ENCODE measurements at regions not wholly inside any gene's neighbourhood (a gene's known extent, or its start where the extent isn't known, plus 50 kb on each side); places are given as distances from the start of the nearest gene placed in this dataset.

DNA sequence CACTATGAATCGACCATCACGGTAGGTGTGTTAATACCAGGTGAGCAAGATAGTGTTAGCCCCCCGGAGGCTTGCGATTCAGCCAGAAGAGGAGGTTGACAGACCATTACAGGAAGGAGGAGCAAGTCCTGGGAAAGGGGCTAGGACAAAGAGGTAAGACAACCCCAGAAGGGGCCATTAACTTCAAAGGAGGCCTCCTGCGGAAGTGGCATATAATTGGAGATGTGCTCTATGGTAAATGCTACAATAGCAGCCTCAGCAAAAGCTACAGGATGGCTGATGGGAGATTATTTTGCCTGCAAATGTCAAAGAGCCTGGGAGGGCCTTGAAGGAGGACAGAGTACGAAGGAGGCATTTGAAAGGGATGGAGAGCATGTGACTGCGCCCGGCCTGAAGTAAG, 108.6 kb upstream of the CITED2 start:
- DNase-seq = no peak

GRCh38 chr6:139482287-139482686, 107.8 kb upstream of the CITED2 start:
- DNase-seq = peak; percentile 7

DNA sequence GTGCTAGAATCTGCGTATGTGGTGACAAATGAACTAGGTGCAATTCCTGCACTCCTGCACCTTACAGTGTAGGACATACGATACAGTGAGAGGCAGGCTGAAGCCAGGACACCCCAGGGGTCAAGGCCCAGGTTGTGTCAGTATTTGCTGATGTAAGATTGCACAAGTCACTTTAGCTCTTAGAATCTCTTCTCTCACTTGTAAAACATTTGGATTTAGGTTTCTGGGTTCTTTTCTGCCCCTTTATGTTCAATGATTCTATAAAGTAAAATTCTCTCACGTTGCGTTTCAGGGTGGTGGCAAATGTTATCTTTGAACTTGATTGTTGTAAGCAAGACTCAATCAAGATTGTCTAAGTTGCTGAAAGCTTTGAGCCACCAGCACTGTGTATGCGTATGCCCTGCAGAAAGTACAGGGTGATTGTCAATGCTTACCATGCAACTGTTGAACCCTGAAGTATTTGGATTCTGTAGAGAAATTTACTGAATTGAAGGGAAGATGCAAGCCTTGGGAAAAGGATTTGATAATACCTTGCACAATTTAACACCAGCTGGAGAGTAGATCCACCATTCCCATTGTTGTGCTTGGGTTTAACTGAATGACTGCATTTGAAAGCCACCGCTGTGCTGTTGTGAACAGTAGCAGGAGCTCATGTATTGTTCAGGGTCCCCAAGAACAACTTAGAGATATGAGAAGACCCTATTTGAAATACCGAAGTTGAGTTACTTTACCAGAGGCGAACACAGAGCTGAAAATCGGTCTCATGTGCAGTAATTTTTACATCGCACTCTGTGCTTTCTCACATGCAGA, 106.1 kb upstream of the CITED2 start:
- no peak for DNase-seq

DNA sequence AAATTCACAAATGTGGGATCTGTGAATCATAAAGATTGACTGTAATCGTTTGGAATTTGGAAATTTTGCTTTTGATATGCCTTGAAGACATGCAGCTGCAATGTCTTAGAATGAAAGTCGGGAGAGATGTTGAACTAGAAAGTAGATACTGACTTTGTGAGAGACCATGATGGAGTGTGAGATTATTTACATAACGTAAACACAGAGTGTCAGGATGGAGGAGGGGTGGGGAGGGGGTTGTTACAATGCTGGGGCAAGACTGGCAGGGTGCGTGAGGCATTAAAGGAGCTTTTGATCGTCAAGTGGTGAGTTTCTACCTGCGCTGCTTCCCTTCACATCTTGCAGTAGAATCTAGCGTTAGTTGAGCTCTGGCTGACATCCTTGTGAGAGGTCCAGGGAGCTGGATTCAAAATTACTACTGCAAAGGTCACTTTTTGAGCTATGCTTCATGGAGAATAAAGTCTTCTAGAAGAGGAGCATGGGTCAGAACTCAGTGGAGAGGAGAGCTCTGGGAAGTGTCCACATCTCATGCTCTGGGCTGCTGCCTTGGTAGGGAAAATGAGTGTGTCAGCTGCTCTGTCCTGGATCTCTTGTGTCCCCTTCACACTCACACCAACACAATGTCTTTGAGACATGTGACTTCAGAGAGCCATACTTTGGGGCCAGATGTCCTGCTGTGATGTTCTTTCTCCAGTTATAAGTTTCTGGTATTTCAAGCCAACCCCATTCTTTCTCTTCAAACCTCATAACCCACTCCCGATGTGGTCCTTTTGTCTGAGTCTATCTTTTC, 105.2 kb upstream of the CITED2 start:
- DNase-seq = no peak

DNA sequence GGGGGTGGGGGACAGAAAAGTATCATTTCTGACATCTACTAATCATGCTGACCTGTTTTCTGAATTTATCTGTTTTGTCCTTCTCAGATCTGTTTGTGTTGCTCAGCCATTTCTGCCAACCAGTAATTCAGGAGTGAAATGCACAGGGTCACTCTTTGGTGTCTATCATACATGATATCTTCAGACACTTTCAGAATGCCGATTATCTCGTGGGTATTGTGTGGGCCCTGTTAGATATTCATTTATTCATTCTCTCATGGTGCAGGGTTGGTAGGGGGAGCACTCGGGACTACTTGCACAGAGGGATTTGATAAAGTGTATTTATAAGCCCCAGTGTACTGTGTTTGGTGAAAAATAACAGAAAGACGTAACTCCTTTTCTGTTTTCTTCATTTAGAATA, 101.2 kb upstream of the CITED2 start:
- DNase-seq = no peak

DNA sequence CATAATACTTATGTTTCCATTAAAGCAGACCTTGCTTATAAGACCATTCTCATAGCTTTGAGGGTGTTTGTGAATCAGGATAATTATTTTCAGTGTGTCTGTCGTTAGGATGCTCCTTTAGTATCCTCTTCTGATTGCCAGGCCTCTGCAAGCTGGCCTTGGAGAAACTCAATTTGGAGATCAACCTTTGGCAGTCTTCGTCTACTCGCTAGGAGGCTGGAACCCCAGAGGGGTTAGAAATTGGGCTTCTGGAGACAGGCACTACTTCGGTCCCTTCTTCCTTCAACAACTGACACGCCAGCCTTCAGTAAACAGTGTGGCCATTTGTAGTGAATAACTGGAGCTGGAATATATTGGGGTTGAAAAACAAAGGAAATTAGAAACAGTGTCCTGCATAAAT, 100.8 kb upstream of the CITED2 start:
- DNase-seq = no peak

DNA sequence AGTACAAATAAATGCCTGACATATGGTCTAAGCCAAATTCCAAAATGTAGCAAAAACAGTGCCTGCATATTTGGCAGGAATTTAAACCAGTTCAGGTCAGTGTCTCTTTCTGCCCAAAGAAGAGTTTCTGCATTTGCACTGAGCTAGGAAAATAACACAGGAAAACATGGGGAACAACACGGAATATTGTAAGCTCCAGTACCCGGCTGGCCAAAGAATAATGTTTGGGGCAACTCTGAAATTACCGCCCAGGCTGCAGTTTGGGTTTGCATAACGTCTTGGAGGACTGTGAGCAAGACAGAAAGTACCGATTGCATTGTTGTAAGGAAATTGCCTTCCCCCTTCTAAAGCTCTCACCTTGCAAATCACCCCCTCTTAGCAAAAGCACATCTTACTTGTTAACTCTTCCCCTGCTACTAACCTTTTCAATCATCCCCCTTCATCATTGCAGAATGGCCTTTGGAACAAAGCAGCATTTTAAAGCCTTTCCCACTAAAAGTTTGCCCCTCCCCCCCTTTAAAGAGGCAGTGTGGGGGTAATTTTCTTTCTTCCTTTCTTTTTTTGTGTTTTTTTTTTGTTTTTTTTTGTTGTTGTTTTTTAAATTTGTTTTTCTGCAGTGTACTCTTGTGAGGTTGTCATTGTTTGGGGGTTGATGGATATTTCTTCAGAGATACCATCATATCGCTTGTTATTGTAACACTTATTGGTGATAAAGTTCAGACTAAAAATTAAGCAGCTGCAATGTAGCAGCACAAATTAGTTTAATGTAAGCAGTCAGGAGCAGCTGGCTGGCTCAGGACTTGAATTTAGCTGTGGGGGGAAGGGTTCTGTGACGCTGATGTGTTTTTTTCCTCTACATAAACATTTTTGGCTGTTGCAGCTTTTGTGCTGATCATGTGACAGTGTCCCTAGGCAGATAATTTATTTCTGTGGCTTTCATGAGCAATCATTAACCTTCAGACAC, 100.0 kb upstream of the CITED2 start:
- DNase-seq = peak; percentile 81

DNA sequence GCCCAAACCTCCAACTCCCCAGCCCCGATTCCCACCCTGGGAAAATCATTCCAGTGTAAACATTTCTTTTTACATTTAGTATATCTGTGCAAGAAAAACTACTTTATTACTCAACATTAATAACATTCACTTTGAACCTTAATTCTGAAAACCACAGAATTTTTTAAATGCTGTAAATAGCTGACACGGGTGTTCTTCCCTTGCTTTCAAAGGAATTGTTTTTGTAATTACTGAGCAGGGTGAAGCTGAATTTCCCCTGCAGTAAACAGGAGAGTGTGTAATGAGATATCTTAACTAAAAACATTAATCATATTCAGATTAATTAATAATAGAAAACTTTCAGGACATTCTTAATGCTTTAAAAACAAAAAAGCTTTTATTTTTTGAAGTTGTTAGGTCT, 99.3 kb upstream of the CITED2 start:
- no peak for DNase-seq

- DNase-seq = no peak
Measured at GRCh38 chr6:139473231-139473701, 98.8 kb upstream of the CITED2 start.

- no peak for DNase-seq
Measured at GRCh38 chr6:139472351-139473015, 98.0 kb upstream of the CITED2 start.

- DNase-seq = no peak
Measured at GRCh38 chr6:139470997-139471396, 96.5 kb upstream of the CITED2 start.

GRCh38 chr6:139468178-139468819, 93.9 kb upstream of the CITED2 start:
- no peak for DNase-seq

GRCh38 chr6:139457476-139457875, 83.0 kb upstream of the CITED2 start:
- DNase-seq = no peak

DNA sequence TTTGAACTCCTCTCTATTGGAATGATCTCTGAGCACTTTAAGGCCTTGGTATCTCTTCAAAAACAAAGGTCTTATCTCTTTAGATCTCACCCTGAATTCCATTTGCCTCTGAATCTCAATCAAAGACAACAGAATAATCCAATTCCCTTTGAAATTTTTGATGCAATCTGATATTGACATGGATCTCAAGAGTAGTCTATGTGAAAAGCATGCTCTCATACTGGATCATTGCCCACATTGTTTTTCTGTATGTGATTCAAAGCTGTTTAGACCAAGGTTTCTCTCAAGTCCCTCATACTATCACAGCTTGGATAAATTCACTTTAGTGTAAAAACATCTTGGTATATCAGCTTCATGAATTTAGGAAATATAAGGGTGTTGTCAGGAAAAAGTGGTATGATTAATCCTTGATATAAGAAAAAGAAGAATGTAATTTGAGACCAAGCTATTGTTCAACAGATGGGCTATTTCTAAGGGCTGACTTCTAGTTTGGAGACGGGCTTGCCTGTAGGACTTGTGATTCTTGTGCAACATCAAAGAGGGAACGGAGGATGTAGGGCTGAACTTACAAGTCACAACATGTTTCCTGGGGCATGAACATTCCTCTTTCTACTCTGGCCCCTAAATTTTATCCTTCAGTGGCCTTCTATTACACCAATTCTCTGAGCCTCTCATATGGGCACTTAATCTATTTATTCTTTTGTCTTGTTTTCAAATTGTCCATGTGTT, 77.9 kb upstream of the CITED2 start:
- no peak for DNase-seq

DNA sequence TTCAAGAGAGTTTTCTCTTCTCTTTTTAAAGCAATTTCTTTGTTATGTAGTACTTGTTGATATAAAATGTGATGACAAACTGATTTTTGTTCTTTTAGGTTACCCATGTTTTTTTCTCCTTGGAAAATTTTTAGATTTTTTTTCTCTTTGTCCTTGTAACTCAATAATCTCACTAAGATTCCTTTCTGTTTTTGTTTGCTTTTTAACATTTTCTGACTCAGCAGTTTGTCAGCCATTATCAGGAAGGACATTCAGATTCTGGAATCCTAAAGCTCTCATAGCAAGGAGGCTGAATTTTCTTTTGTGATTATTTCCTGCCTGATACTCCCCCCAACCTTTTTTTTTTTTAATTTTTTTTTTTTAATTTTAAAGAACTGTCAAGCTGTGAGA, 75.2 kb upstream of the CITED2 start:
- no peak for DNase-seq

- no peak for DNase-seq
Measured at GRCh38 chr6:139448998-139449610, 74.7 kb upstream of the CITED2 start.

GRCh38 chr6:139448051-139448649, 73.7 kb upstream of the CITED2 start:
- no peak for DNase-seq

DNA sequence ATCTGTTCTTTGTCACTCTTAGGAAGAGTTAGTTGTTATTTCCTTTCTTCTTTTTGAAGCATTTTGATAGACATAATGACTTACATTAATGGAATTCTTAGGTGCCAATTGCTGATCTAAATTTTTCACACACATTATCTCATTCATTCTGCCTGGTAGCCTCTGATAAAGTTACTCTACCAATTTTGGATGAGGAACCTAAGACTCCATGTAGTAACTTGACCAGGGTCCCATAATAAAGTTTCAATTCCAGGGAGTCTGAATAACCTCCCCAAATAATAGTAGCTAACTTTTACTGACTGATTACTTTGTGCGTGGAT, 73.2 kb upstream of the CITED2 start:
- no peak for DNase-seq

GRCh38 chr6:139446768-139447655, 72.6 kb upstream of the CITED2 start:
- DNase-seq = no peak
